ENCODE measurements at regions not wholly inside any gene's neighbourhood (a gene's known extent, or its start where the extent isn't known, plus 50 kb on each side); places are given as distances from the start of the nearest gene placed in this dataset.

GRCh38 chr5:96254980-96255691 lies 177.9 kb downstream of the PCSK1 start:
- H3K9ac ChIP-seq, result no peak overlapping the region
- H2AFZ ChIP-seq, result no peak overlapping the region
- H3K4me2 ChIP-seq (ENCODE audit: low read length), result no peak overlapping the region
- H3K79me2 ChIP-seq, result no peaks in the 10 kb centered on the region
- no peak overlapping the region for H3K27ac ChIP-seq
- H3K9me3 ChIP-seq (ENCODE audit: control insufficient read depth, low read length), result no peaks in the 10 kb centered on the region
- H3K4me1 ChIP-seq, result no peaks in the 10 kb centered on the region
- no peak for TF ChIP-seq CTCF (IDR thresholded peaks at IDR 0.05)
- no peak overlapping the region for H3K4me3 ChIP-seq (ENCODE audit: low read depth, low read length)
- H3K27me3 ChIP-seq (ENCODE audit: control insufficient read depth, insufficient read depth, low read length), result no peaks in the 10 kb centered on the region
- H3K36me3 ChIP-seq (ENCODE audit: control insufficient read depth, insufficient read depth, low read length), result no peaks in the 10 kb centered on the region

GRCh38 chr5:96253140-96253539 lies 179.9 kb downstream of the PCSK1 start:
- Histone ChIP-seq H3K27me3 (ENCODE audit: control insufficient read depth, insufficient read depth, low read length) (no peaks in the 10 kb centered on the region), H3K36me3 (ENCODE audit: control insufficient read depth, insufficient read depth, low read length) (no peaks in the 10 kb centered on the region), H3K4me2 (ENCODE audit: low read length) (no peak overlapping the region), H2AFZ (no peak overlapping the region), H3K9ac (no peak overlapping the region), H3K9me3 (ENCODE audit: control insufficient read depth, low read length) (no peaks in the 10 kb centered on the region), H3K4me3 (ENCODE audit: low read depth, low read length) (no peak overlapping the region), H3K27ac (no peak overlapping the region), H3K4me1 (no peaks in the 10 kb centered on the region), H3K79me2 (no peaks in the 10 kb centered on the region)
- no peak for TF ChIP-seq CTCF (IDR thresholded peaks at IDR 0.05)

- H2AFZ ChIP-seq, result no peak overlapping the region
- H3K27ac ChIP-seq, result no peak overlapping the region
- no peak overlapping the region for H3K4me2 ChIP-seq (ENCODE audit: low read length)
- H3K4me1 ChIP-seq, result no peaks in the 10 kb centered on the region
- no peak for TF ChIP-seq CTCF (IDR thresholded peaks at IDR 0.05)
- no peak overlapping the region for H3K9ac ChIP-seq
- no peaks in the 10 kb centered on the region for H3K27me3 ChIP-seq (ENCODE audit: control insufficient read depth, insufficient read depth, low read length)
- H3K9me3 ChIP-seq (ENCODE audit: control insufficient read depth, low read length), result no peaks in the 10 kb centered on the region
- no peaks in the 10 kb centered on the region for H3K36me3 ChIP-seq (ENCODE audit: control insufficient read depth, insufficient read depth, low read length)
- H3K79me2 ChIP-seq, result no peaks in the 10 kb centered on the region
- H3K4me3 ChIP-seq (ENCODE audit: low read depth, low read length), result no peak overlapping the region
Measured at GRCh38 chr5:96252596-96252995, 180.5 kb downstream of the PCSK1 start.

GRCh38 chr5:96250782-96251181 lies 182.3 kb downstream of the PCSK1 start:
- Histone ChIP-seq H3K9me3 (ENCODE audit: control insufficient read depth, low read length) (no peaks in the 10 kb centered on the region), H3K27me3 (ENCODE audit: control insufficient read depth, insufficient read depth, low read length) (no peaks in the 10 kb centered on the region), H2AFZ (no peak overlapping the region), H3K4me2 (ENCODE audit: low read length) (no peak overlapping the region), H3K79me2 (no peaks in the 10 kb centered on the region), H3K4me1 (no peaks in the 10 kb centered on the region), H3K36me3 (ENCODE audit: control insufficient read depth, insufficient read depth, low read length) (no peaks in the 10 kb centered on the region), H3K4me3 (ENCODE audit: low read depth, low read length) (no peak overlapping the region), H3K27ac (no peak overlapping the region), H3K9ac (no peak overlapping the region)
- no peak for TF ChIP-seq CTCF (IDR thresholded peaks at IDR 0.05)

- Histone ChIP-seq H3K4me2 (ENCODE audit: low read length) (no peak overlapping the region), H3K27me3 (ENCODE audit: control insufficient read depth, insufficient read depth, low read length) (no peaks in the 10 kb centered on the region), H3K36me3 (ENCODE audit: control insufficient read depth, insufficient read depth, low read length) (no peaks in the 10 kb centered on the region), H3K4me3 (ENCODE audit: low read depth, low read length) (no peak overlapping the region), H2AFZ (no peak overlapping the region), H3K27ac (no peak overlapping the region), H3K9me3 (ENCODE audit: control insufficient read depth, low read length) (no peaks in the 10 kb centered on the region), H3K9ac (no peak overlapping the region), H3K4me1 (no peaks in the 10 kb centered on the region), H3K79me2 (no peaks in the 10 kb centered on the region)
- TF ChIP-seq CTCF (IDR thresholded peaks at IDR 0.05), result no peak
Measured at GRCh38 chr5:96248131-96248530, 184.9 kb downstream of the PCSK1 start.

Measured in parathyroid adenoma (tissue), 2 donors.